Superior temporal gyrus (tissue), 1 donor: ENCODE measurements at regions not wholly inside any gene's neighbourhood (a gene's known extent, or its start where the extent isn't known, plus 50 kb on each side); places are given as distances from the start of the nearest gene placed in this dataset.

ENCODE experiments used
- DNase-seq: peaks from one replicate; pipeline ENCODE4 v3.0.0-alpha.2; 2016; ENCODE audit errors: extremely low spot score

- no peak for DNase-seq
Measured at GRCh38 chr6:137690034-137690433, 177.0 kb upstream of the TNFAIP3 start.

DNA sequence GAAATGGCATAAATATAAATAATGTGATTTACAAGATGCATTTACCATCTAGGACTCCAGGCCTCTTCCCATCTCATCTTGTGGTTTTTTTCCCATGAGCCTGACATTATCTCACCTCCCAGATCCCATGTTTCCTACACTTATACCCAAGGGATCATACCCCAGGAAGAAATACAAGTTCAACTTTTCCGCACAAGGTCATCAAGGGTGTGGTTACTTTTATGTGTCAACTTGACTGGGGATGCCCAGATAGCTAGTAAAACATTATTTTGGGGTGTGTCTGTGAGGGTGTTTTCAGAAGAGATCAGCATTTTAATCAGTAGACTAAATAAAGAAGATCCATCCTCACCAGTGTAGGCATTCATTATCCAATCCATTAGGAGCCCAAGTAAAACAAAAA, 176.3 kb upstream of the TNFAIP3 start:
- DNase-seq = no peak

DNA sequence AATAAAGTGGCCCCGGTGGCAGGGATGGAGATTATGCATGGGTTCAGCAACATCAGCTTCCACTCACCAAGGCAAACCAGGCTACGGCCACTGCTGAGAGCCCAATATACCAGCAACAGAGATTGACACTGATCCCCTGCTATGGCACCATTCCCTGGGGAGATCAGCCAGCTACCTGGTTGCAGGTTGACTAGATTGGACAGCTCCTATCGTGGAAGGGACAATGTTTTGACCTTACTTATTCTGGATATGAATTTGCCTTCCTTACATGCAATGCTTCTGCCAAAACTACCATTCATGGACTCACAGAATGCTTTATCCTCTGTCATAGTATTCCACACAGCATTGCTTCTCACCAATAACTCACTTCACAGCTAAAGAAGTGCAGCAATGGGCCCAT, 174.8 kb upstream of the TNFAIP3 start:
- no peak for DNase-seq

GRCh38 chr6:137692806-137693205, 174.3 kb upstream of the TNFAIP3 start:
- no peak for DNase-seq

DNA sequence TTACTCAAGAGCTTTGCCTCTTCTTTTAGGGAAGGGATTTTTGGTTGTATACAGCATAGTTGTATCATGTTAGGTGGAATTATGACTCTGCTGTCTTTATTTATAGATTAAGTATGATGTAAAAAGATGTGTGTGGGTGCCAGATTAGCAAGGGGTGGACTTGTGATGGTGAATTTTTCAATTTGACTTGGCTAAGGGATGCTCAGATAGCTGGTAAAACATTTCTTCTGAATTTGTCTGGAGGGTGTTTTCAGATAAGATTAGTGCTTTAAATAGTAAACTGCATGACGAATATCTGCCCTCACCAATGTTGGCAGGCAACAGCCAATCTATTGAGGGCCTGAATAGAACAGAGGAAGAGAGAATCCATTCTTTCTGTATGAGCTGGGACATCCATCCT, 173.3 kb upstream of the TNFAIP3 start:
- no peak for DNase-seq

DNA sequence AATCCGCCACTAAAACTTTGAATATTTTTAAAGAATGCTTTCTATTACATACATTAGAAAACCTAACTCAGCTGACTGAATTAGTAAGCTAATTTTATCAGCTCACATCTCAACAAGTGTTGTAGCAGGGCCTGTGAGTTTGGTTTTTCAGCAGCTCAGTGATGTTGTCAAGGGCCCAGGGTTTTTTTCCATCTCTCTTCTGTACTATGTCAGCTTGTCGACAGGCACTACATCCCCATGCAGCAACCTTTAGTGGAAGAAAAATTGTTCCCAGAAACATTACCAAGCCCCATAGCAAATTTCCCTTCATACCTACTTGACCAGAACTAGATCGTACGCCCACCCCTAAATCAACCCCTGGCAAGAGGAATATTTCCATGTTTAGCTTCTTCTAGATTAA, 170.3 kb upstream of the TNFAIP3 start:
- no peak for DNase-seq

DNA sequence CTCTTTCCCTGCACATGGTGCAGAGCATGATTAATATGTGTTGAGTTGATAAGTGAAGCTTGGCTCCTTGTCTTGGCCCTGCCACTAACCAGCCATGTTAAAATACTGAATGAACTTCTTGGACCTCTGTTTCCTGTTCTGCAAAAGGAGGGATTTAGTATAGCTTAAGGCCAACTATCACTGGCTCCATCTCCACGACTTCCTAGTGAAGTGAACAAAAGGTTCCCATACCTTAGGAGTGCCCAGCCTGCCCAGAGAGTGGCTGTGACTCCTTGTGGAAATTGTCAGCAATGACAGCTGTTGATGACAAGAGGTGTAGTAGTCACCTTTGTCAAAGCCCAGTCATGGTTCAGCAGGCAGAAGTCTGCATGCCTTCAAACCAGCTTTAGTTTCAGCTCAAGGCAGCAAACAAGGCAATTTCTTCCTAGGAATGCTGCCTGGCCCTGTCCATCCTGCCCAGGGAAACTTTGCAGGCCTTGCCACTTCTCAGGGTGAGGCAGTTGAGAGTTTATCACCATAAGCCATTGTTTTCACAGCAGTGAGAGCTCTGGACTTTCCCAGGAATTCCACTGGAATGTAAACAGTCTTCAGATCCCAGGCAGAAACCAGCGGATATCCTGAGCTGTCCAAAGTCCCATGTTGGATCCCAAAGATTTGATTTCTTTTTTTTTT, 169.7 kb upstream of the TNFAIP3 start:
- no peak for DNase-seq

DNA sequence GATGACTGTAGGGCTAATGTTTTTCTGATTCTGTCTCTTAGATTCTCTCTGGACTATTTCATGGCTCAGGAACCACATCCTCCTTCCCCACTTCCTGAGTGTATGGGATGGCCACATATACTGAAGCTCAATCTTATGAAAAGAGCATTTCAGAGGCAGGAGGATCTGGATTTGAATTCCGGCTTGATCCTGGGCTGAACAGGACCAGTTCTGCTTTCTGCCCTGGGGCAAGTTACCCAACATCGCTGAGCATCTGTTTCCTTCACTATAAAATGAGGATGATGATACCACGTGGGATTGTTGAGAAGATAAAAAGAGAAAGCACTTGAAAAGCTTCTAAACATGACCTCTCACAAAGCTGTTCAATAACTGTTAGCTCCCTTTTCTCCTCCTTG, 168.4 kb upstream of the TNFAIP3 start:
- peak; percentile 17 for DNase-seq

DNA sequence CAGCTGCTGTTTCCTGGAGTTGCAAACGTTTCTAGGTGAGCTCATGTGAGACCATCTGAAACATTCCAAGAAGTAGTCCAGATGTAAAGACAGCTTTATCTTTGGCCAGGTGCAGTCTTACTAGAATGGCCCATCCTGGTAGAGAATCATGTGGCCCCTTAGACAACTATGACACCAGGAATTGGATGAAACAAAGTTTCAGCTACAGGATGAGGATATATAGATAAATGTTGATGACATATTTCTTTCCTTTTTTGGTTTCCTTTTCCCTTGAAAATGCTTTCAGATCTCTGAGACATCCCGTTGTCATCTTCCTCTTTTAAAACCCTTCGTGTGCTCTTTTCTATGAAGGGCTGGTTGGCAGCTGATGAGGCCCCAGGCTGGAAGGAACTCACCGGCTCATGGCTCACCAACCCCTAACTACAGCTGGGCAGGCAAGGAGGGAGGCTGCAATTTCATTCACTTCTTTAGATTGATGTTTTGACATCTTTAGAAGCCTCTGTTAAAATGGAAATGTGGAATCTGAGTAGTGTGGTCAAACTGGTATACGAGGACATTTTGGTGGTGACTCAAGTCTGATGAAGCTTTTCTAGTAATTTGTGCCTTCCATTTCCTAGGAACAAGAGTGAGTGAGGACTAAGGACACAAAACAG, 167.9 kb upstream of the TNFAIP3 start:
- peak; percentile 15 for DNase-seq

DNA sequence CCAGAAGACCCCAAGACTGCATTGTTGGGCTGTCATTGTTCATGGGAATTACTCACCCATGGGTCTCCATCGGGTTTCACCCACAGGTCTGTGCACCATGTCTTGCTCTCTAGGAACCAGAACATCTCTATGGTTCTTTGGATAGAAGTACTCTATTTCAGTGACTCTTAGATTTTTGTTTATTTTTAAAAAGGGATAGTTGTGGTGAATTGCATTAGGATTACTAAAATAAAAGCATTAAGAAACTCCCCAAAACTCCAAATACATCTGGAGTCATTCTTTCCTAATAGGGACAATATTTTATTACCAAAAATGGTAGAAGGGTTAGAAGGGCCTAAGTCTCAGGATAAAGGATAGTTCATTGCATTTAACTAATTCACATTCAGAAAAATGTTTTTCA, 166.9 kb upstream of the TNFAIP3 start:
- no peak for DNase-seq

DNA sequence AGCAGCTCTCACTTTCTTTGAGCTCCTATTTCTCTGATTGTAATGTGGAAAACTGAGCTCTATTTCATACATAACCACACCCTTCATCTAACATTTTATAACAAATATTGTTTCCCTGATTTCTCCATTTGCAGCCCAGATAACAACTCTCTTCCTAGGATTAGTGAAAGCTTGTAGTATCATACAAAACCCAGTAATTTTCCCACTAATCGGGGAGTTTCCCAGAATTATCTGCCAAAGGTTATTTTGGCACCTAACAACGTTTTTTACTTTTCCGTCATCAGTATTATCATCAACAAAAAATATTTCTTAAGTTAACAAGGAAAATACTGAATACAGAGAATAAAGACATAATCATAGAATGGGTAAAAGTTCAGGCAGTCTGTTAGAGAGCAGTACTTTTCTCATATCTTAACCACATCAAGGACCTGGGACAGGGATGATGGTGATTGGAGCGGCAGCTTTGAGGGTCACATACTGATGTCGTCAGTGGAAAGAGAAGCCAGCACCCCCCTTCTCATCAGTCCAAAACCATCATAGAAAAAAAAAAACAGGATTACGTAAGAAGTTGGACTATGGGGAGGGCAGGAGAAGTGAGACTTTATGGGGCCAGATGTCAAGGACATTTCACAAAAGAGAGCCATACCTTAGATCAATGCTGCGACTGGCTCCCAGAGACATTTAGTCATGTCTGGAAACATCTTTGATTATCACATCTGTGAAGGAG, 166.1 kb upstream of the TNFAIP3 start:
- DNase-seq = no peak

DNA sequence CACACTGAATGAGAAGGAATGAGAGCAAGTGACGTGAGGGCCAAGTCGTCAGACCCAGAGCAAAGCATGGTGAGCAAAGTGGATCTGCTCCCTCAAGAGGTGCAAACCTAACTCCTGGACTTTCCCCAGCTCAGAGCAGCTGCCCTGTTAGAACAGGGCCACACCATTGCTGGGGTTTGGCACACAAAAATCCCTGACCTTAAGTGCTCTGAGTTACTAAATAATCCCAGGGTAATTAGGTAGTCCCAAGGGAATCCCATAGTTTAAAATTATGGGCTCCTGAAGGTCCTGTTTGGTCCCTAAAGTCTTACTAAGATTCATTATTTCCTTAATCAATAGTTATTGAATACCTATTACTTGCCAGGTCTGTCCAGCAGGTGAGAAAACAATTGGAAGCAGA, 165.1 kb upstream of the TNFAIP3 start:
- DNase-seq = no peak

- no peak for DNase-seq
Measured at GRCh38 chr6:137702791-137703424, 164.2 kb upstream of the TNFAIP3 start.

DNA sequence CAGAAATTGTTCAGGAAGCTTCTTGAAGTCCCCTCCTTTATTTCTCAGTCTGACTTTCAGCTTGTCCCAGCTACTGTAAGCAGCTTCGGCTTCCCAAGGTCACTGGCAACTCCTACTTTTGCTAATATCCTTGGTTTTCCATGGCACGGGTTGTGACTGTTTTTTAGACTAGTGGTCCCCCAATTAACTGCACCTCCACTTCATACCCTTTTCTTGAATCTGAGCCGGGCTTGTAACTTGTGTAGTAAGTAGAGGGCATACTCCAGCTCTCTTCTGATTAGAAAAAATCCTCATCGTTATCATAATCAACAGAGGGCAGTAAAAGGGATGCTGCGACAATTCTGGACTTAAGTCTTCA, 162.3 kb upstream of the TNFAIP3 start:
- DNase-seq = no peak

DNA sequence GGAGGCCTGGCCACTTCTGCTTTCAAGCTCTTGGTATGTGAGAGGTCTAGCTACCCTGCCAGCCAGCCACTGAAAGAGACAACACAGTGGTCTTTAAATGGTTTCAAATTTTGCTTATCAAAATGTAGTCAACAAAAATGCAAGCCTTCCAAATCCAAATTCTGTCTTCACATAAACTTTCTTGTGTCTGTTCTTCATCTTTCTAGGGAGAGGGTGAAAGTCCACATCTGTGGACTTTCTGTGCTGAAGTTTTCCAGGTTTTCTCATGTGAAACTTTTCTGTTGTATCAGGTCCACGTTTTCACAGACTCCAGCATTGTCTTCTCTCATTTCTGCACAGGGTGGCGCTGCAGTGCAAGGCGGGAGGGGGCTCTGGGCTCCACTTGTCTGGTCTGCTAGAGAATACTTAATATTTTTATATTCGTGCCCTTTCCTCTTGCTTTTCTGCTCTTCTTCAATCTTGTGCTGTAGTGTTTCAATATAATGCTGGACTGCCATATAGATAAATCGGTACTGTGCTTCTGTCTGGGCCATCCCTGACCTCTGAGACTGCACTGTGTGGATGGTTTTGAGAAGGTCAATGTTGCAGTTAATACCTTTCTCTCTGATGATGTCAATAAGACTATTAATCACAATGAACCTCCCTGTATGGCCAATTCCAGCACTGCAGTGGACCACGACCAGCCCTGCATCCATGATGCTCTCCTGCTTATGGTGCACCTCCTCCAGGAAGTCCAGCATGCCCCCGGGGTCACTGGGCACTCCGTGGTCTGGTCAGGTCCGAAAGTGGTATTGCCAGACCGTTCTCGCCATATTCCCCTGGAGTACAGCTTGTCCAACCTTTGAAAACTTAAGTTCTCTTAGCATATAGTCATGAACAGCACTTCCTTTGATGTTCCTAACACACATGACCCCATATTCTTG, 161.6 kb upstream of the TNFAIP3 start:
- peak; percentile 32 for DNase-seq

DNA sequence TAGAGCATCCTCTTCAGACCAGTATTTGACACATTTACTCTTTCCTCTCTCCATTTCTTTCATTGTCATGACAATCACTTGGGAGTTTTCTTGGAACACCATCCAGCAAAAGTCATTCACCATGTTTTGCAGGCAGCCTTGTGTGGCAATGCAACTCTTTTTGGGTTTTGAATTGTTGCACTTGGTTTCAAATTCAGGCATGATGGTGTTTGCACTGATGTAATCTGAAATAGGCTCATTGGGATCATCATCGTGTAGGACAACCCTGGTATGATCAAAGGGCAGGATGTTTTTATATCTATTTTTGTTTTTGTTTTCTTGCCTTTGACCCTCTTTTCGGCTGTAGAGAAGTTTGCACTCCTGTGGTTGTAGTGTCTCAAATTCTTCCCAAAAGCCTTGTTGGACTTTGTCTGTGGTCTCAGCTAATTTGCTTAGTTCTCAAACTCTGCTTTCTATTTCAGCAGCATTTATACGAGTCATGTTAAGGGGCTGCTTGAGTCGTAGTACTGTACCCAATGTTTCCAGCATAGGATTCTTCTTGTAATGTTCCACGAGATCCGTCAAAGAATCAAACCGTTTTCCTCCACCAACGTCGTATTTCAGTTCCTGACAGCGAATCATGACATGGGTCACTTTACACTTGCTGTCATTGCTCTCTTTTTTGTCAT, 160.8 kb upstream of the TNFAIP3 start:
- DNase-seq = no peak

DNA sequence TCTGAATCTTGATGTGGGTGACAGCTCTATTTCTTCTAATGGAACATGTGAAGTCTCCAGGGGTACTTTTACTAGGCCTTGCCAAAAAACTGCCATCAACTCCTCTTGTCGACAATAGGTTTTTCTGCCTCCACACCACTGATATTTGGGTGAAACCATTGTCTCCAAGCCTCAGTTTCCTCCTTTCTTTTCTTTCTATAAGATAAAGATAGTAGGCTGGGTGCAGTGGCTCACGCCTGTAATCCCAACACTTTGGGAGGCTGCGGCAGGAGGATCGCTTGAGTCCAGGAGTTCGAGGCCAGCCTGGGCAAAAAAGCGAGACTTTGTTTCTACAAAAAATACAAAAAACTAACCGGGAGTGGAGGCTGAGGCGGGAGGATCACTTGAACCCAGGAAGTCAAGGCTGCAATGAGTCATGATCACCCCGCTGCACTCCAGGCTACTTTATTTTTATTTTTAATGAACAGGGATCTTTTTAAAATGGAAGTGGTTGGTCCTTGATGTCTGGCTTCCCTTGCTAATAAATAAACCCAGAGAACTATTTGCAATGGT, 159.9 kb upstream of the TNFAIP3 start:
- DNase-seq = no peak

DNA sequence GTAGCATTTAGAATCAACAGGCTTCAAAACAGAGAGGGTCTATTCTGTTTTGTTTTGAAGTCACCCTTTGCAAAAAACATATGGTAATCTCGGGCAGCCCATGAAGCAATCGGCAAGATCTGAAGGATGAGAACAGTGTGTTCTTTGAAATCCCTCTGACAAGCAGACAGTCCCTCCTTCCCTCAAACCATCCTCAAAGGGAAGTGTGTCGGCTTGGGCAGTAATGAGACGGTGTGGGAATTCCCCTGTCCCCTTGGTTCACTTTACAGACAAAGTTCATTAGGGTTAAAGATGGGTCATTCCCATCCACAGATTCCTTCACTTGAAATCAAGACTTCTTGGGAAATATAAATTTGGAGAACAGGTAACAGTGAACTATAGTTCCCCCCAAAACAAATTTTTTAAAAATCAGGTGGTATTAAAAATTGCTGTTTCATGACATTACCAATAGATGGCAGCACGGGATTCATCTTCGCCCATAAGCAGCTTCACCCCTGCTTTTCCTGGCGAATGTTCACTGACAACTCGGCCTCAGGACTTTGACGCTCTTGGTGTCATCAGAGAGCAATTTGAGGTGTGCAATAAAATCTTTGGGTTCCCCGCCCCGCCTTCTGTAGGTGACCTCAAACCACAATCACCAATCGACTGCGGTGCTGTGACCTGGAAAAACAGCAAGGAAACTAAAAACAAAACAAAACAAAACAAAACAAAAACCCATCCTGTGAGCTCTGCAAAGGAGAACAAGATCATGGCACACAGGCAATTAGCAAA, 159.3 kb upstream of the TNFAIP3 start:
- peak; percentile 81 for DNase-seq

GRCh38 chr6:137708481-137708880, 158.6 kb upstream of the TNFAIP3 start:
- no peak for DNase-seq
